ENCODE measurements at regions not wholly inside any gene's neighbourhood (a gene's known extent, or its start where the extent isn't known, plus 50 kb on each side); places are given as distances from the start of the nearest gene placed in this dataset.

- TF ChIP-seq, protein P1, sequence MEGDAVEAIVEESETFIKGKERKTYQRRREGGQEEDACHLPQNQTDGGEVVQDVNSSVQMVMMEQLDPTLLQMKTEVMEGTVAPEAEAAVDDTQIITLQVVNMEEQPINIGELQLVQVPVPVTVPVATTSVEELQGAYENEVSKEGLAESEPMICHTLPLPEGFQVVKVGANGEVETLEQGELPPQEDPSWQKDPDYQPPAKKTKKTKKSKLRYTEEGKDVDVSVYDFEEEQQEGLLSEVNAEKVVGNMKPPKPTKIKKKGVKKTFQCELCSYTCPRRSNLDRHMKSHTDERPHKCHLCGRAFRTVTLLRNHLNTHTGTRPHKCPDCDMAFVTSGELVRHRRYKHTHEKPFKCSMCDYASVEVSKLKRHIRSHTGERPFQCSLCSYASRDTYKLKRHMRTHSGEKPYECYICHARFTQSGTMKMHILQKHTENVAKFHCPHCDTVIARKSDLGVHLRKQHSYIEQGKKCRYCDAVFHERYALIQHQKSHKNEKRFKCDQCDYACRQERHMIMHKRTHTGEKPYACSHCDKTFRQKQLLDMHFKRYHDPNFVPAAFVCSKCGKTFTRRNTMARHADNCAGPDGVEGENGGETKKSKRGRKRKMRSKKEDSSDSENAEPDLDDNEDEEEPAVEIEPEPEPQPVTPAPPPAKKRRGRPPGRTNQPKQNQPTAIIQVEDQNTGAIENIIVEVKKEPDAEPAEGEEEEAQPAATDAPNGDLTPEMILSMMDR (optimal IDR thresholded peaks at IDR 0.05 in 1 of 3, IDR thresholded peaks at IDR 0.05 in 1 of 3, conservative IDR thresholded peaks at IDR 0.05 in 1 of 3; ENCODE audit: extremely low read depth in 1 of 3, insufficient read depth in 2 of 3, low read length in 3 of 3) = no peak
- TF ChIP-seq EZH2 (IDR thresholded peaks at IDR 0.05; ENCODE audit: low read length) = no peak
Observed at GRCh38 chr5:67311701-67312100, 115.1 kb upstream of the CD180 start.
